Tibial nerve (tissue), 4 donors: ENCODE measurements at regions not wholly inside any gene's neighbourhood (a gene's known extent, or its start where the extent isn't known, plus 50 kb on each side); places are given as distances from the start of the nearest gene placed in this dataset.

ENCODE experiments used
- DNase-seq, 2 donors: peaks; one replicate each; pipeline ENCODE4 v3.0.0-alpha.2; 2019; ENCODE audit warnings: low spot score in 2 of 2
- H3K27ac ChIP-seq, 4 donors: fragments of 200-600 bp; sonication (generic) in 3 of 4; one replicate each; pipeline ENCODE4 v1.5.1; 2017 to 2019; ENCODE audit warnings: mild to moderate bottlenecking in 1 of 4
- H3K27me3 ChIP-seq, 2 donors: fragments of 200-600 bp; sonication (generic) in 1 of 2; one replicate each; pipeline versions ENCODE4 v1.5.1 to v1.6.0; 2017 to 2019
- H3K36me3 ChIP-seq, 3 donors: fragments of 200-600 bp; sonication (generic); one replicate each; pipeline ENCODE4 v1.5.1; 2018 to 2019
- H3K4me1 ChIP-seq, 4 donors: fragments of 200-600 bp; sonication (generic) in 3 of 4; one replicate each; pipeline ENCODE4 v1.5.1; 2017 to 2019
- H3K4me3 ChIP-seq, 4 donors: fragments of 200-600 bp; sonication (generic) in 3 of 4; one replicate each; pipeline ENCODE4 v1.5.1; 2017 to 2019; ENCODE audit warnings: mild to moderate bottlenecking in 1 of 4, moderate library complexity in 1 of 4
- H3K9me3 ChIP-seq, 4 donors: fragments of 200-600 bp; sonication (generic) in 3 of 4; one replicate each; pipeline ENCODE4 v1.5.1; 2017 to 2019
- CTCF ChIP-seq, 5 experiments: fragments of 200-600 bp in 3 of 5; fragments of 450-650 bp in 2 of 5; sonication (generic) in 3 of 5; IDR thresholded peaks; one replicate each; pipeline ENCODE4 v1.5.1; 2016 to 2019; ENCODE audit warnings: antibody characterized with exemption in 5 of 5, mild to moderate bottlenecking in 3 of 5, moderate library complexity in 2 of 5
- EP300 ChIP-seq, 2 donors: sonication (generic); formaldehyde crosslinking; IDR thresholded peaks; one replicate each; pipeline ENCODE4 v1.6.1; 2017; ENCODE audit warnings: antibody characterized with exemption in 2 of 2, mild to moderate bottlenecking in 1 of 2
- POLR2A ChIP-seq, 2 donors: fragments of 450-650 bp; IDR thresholded peaks; one replicate each; pipeline ENCODE4 v1.6.1; 2017; ENCODE audit warnings: antibody characterized with exemption in 2 of 2, mild to moderate bottlenecking in 2 of 2, moderate library complexity in 2 of 2
- WGBS, 2 donors: methylation state at CpG; one replicate each; pipeline ENCODE4 v1.1.5; 2018; 5-methylcytosine and 5-hydroxymethylcytosine counted together

DNA sequence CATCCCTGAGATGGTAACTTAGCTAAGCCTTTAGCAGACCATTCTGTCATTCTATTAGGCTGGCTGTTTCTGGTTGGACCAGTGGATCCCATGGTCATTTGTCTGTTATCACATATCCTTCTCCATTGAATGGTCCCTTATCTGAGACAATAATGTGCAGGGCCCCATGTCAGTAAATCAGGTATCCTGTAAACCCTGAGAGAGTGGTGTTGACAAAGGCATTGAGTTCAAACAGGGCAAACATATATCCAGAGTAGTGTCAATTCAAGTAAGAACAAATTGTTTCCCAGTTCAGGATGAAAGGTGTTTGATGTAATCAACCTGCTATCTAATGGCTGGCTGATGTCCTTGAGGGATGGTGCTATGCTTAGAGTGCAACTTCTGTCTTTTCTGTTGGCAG is 126.2 kb downstream of the LINC00237 start:
- Histone ChIP-seq H3K9me3 (no peaks in the 10 kb centered on the region), H3K27me3 (no peaks in the 10 kb centered on the region), H3K27ac (no peak overlapping the region), H3K4me1 (no peaks in the 10 kb centered on the region), H3K36me3 (no peaks in the 10 kb centered on the region), H3K4me3 (no peak overlapping the region)
- TF ChIP-seq POLR2A (IDR thresholded peaks at IDR 0.05), result no peak
- TF ChIP-seq CTCF (IDR thresholded peaks at IDR 0.05), result no peak
- no peak for TF ChIP-seq EP300 (IDR thresholded peaks at IDR 0.05)
- DNase-seq, result no peak

DNA sequence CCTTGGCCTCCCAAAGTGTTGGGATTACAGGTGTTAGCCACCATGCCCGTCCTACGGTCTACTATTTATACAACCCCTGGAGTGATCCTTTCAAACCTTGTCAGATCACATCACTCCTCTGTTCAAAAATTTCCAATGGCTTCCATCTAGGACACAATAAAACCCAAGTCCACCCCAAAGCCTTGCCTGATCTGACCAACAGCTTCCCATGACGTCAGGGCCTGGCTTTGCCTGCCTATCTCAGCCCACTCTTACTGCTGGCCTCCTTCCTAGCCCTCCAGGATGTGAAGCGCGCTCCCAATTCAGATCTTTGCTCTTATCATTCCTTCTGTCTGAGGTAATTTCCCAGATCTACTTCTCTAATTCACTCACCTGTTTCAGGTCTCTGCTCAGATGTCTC is 128.4 kb downstream of the LINC00237 start:
- no peak overlapping the region for H3K27ac ChIP-seq
- no peak for DNase-seq
- TF ChIP-seq POLR2A (IDR thresholded peaks at IDR 0.05) (no peak), EP300 (IDR thresholded peaks at IDR 0.05) (no peak), CTCF (IDR thresholded peaks at IDR 0.05) (no peak)
- no peaks in the 10 kb centered on the region for H3K27me3 ChIP-seq
- H3K4me3 ChIP-seq, result no peak overlapping the region
- H3K36me3 ChIP-seq, result no peaks in the 10 kb centered on the region
- no peaks in the 10 kb centered on the region for H3K9me3 ChIP-seq
- H3K4me1 ChIP-seq, result no peaks in the 10 kb centered on the region
- 86 to 90% methylated on average over 5 of the region's 5 CpGs for WGBS, 2 donors

DNA sequence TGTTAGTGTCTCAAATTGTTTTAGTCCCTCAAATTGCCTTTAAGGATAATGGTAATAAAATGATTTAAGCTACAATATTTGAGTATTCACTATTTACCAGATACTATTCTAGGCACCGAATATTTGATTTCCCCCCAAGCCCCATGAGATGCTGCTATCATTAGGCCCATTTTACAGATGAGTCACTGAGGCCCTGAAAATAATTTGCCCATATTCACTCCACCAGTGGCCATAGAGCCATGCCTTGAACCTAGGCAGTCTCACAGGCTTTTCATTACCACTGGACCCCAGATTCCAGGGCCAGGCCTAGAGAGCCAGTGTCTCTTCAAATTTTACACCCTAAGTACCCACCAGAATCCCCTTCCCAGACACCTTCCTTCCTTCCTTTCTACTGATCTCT is 133.7 kb downstream of the LINC00237 start:
- no peaks in the 10 kb centered on the region for H3K27me3 ChIP-seq
- H3K9me3 ChIP-seq, result no peaks in the 10 kb centered on the region
- H3K36me3 ChIP-seq, result no peaks in the 10 kb centered on the region
- DNase-seq, result no peak
- WGBS, 2 donors, result 92 to 100% methylated on average over 1 of the region's 1 CpG
- no peaks in the 10 kb centered on the region for H3K4me1 ChIP-seq
- no peak overlapping the region for H3K27ac ChIP-seq
- no peak overlapping the region for H3K4me3 ChIP-seq
- TF ChIP-seq POLR2A (IDR thresholded peaks at IDR 0.05), result no peak
- no peak for TF ChIP-seq EP300 (IDR thresholded peaks at IDR 0.05)
- no peak for TF ChIP-seq CTCF (IDR thresholded peaks at IDR 0.05)

DNA sequence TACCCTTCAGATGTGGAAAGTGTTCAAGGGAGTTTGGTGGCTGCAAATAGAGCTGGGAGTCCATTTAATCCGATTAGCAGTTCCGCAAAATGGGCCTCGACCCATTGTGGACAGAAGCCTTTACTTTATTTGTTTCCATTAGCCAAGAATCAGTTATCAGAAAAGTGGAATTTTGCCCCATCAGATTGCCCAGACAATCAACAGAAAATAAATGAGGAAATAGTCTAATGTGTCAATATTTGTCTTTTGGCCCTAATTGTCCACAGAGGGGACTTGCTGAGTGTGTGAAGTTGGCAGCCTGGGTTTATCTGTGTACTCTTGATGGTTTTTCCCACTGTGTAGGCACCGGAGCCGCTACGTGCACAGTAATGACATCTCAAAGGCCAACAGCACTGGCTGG is 134.3 kb downstream of the LINC00237 start:
- Histone ChIP-seq H3K4me3 (no peak overlapping the region), H3K27me3 (no peaks in the 10 kb centered on the region), H3K4me1 (no peaks in the 10 kb centered on the region), H3K27ac (no peak overlapping the region), H3K36me3 (no peaks in the 10 kb centered on the region), H3K9me3 (no peaks in the 10 kb centered on the region)
- TF ChIP-seq POLR2A (IDR thresholded peaks at IDR 0.05) (no peak), EP300 (IDR thresholded peaks at IDR 0.05) (no peak), CTCF (IDR thresholded peaks at IDR 0.05) (no peak)
- DNase-seq, result no peak
- 93 to 95% methylated on average over 6 of the region's 6 CpGs for WGBS, 2 donors

- TF ChIP-seq POLR2A (IDR thresholded peaks at IDR 0.05), result no peak
- no peak for TF ChIP-seq EP300 (IDR thresholded peaks at IDR 0.05)
- no peak for TF ChIP-seq CTCF (IDR thresholded peaks at IDR 0.05)
- H3K4me3 ChIP-seq, result no peak overlapping the region
- H3K9me3 ChIP-seq, result no peaks in the 10 kb centered on the region
- no peaks in the 10 kb centered on the region for H3K36me3 ChIP-seq
- no peak for DNase-seq
- H3K27ac ChIP-seq, result no peak overlapping the region
- no peaks in the 10 kb centered on the region for H3K27me3 ChIP-seq
- 57 to 58% methylated on average over 3 of the region's 3 CpGs for WGBS, 2 donors
- no peaks in the 10 kb centered on the region for H3K4me1 ChIP-seq
Observed at GRCh38 chr20:20970841-20971240, 135.3 kb downstream of the LINC00237 start.
